Upper lobe of left lung (tissue), 4 donors: ENCODE measurements at regions not wholly inside any gene's neighbourhood (a gene's known extent, or its start where the extent isn't known, plus 50 kb on each side); places are given as distances from the start of the nearest gene placed in this dataset.

Experiments
- POLR2AphosphoS5 ChIP-seq, 2 donors: sonication (generic); formaldehyde crosslinking; IDR thresholded peaks; one replicate each; pipeline ENCODE4 v1.5.1; 2017; ENCODE audit warnings: antibody characterized with exemption in 2 of 2
- TF ChIP-seq, protein P1 (sequence below), 6 experiments: fragments of 450-650 bp in 4 of 6; fragments of 200-600 bp in 2 of 6; sonication (generic) in 2 of 6; IDR thresholded peaks; one replicate each; pipeline ENCODE4 v1.5.1; 2016 to 2019; ENCODE audit warnings: antibody characterized with exemption in 6 of 6

DNA sequence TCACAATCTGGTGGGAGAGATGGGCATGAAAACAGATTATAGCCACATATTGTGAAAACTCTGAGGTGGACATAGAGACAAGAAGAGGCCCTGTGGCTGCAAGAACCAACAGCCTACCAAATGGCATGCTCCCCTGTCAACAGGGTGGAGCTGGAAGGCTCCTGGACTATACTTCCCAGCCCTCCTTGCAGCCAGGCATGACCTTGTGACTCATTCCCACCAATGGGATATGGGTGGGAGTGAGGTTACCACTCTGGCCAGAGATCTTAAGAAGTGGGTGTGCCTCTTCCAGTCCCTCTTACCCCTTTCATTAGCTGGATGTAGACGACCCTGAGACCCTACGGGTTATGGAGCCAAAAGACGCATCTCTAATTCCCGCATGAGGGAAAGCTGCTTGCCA is 126.4 kb upstream of the ZBED5 start:
- TF ChIP-seq POLR2AphosphoS5 (IDR thresholded peaks at IDR 0.05): no peak
- TF ChIP-seq, protein P1, sequence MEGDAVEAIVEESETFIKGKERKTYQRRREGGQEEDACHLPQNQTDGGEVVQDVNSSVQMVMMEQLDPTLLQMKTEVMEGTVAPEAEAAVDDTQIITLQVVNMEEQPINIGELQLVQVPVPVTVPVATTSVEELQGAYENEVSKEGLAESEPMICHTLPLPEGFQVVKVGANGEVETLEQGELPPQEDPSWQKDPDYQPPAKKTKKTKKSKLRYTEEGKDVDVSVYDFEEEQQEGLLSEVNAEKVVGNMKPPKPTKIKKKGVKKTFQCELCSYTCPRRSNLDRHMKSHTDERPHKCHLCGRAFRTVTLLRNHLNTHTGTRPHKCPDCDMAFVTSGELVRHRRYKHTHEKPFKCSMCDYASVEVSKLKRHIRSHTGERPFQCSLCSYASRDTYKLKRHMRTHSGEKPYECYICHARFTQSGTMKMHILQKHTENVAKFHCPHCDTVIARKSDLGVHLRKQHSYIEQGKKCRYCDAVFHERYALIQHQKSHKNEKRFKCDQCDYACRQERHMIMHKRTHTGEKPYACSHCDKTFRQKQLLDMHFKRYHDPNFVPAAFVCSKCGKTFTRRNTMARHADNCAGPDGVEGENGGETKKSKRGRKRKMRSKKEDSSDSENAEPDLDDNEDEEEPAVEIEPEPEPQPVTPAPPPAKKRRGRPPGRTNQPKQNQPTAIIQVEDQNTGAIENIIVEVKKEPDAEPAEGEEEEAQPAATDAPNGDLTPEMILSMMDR (IDR thresholded peaks at IDR 0.05): no peak
